RWPE2 (cell line): ENCODE measurements at regions not wholly inside any gene's neighbourhood (a gene's known extent, or its start where the extent isn't known, plus 50 kb on each side); places are given as distances from the start of the nearest gene placed in this dataset.

Experiments
- ATAC-seq: fragments of 200-7000 bp; cut with Tn5 transposase; 3 replicates; pipeline ENCODE4 v1.9.1; 2021; ENCODE audit warnings: low read depth
- DNase-seq: peaks from one replicate; pipeline ENCODE4 v3.0.0-alpha.2; 2020; ENCODE audit warnings: low spot score
- H3K27ac ChIP-seq: fragments of 450-650 bp; 2 replicates; pipeline ENCODE4 v1.5.1; 2017; ENCODE audit warnings: mild to moderate bottlenecking; ENCODE audit not compliant: poor library complexity, severe bottlenecking
- H3K27me3 ChIP-seq: fragments of 250-450 bp; sonication (Bioruptor Pico); 2 replicates; pipeline ENCODE4 v1.5.1; 2021; ENCODE audit warnings: mild to moderate bottlenecking, moderate library complexity; ENCODE audit not compliant: insufficient read depth, poor library complexity, severe bottlenecking
- H3K36me3 ChIP-seq: fragments of 250-450 bp; sonication (Bioruptor Pico); 2 replicates; pipeline ENCODE4 v1.5.1; 2020; ENCODE audit warnings: low read depth, mild to moderate bottlenecking, moderate library complexity
- H3K4me1 ChIP-seq: fragments of 250-450 bp; sonication (Bioruptor Pico); 2 replicates; pipeline ENCODE4 v1.5.1; 2021; ENCODE audit warnings: mild to moderate bottlenecking, moderate library complexity; ENCODE audit not compliant: insufficient read depth, poor library complexity, severe bottlenecking
- H3K4me3 ChIP-seq: fragments of 250-450 bp; sonication (Bioruptor Pico); 2 replicates; pipeline ENCODE4 v1.5.1; 2021; ENCODE audit warnings: mild to moderate bottlenecking, moderate library complexity; ENCODE audit not compliant: severe bottlenecking
- H3K9me3 ChIP-seq: fragments of 250-450 bp; sonication (Bioruptor Pico); 2 replicates; pipeline ENCODE4 v1.5.1; 2021; ENCODE audit warnings: mild to moderate bottlenecking, moderate library complexity; ENCODE audit not compliant: severe bottlenecking
- TF ChIP-seq, protein P1 (sequence below): fragments of 450-650 bp; IDR thresholded peaks from one replicate; pipeline ENCODE4 v1.5.1; 2017; ENCODE audit warnings: mild to moderate bottlenecking, moderate library complexity; ENCODE audit not compliant: poor library complexity, severe bottlenecking

DNA sequence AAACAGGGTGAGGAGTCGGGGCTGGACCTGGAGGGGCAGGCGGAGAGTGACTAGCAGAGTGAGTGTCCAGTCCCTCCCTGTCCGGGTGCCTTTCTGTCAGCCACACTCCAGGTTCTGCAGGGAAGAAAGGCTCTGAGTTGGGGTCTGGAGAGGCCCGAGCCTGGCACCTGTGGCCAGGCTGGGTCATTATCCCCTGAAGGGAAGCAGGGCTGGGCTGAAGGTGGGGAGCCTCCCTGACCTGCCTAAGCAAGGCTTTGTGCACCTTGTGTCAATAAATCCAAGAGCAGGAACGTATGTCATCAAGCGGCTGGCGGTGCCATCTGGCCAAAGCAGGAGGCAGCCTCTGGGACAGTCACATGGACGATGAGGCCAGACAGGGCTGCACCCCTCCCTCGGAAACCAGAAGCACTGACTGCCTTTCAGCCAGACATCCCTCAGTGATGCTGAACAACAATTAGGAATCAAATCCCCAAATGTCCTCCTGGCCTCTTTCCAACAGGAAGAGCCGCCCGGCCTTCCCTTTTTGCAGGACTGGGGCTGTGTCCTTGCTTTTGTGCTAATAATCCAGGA is 73.9 kb upstream of the FGF3 start:
- no peak for ATAC-seq
- Histone ChIP-seq H3K9me3 (no peaks in the 10 kb centered on the region), H3K27me3 (no peaks in the 10 kb centered on the region), H3K4me1 (no peaks in the 10 kb centered on the region), H3K36me3 (no peaks in the 10 kb centered on the region), H3K27ac (no peak overlapping the region), H3K4me3 (no peak overlapping the region)
- TF ChIP-seq, protein P1, sequence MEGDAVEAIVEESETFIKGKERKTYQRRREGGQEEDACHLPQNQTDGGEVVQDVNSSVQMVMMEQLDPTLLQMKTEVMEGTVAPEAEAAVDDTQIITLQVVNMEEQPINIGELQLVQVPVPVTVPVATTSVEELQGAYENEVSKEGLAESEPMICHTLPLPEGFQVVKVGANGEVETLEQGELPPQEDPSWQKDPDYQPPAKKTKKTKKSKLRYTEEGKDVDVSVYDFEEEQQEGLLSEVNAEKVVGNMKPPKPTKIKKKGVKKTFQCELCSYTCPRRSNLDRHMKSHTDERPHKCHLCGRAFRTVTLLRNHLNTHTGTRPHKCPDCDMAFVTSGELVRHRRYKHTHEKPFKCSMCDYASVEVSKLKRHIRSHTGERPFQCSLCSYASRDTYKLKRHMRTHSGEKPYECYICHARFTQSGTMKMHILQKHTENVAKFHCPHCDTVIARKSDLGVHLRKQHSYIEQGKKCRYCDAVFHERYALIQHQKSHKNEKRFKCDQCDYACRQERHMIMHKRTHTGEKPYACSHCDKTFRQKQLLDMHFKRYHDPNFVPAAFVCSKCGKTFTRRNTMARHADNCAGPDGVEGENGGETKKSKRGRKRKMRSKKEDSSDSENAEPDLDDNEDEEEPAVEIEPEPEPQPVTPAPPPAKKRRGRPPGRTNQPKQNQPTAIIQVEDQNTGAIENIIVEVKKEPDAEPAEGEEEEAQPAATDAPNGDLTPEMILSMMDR, result no peak
- peak; percentile 32 for DNase-seq

DNA sequence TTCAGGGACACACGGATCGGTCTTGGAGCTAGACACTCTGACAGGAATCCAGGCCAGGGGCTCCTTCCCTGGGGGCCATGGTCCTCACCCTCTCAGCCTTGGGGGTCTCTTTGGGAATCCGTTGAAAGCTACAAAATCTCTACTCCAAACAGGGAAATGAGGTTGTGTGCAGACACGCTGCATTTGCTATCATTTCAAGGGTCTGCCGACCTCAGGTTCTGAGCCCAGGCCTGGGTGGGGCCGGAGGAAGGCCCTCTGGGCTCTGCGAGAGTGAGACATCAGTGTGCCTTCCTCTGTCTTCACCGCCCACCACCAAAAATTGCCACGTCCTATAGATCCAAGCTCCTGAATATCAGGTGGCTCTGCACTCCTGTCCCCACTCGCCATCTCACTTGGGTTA is 74.4 kb upstream of the FGF3 start:
- Histone ChIP-seq H3K9me3 (no peaks in the 10 kb centered on the region), H3K27ac (no peak overlapping the region), H3K4me3 (no peak overlapping the region), H3K27me3 (no peaks in the 10 kb centered on the region), H3K4me1 (no peaks in the 10 kb centered on the region), H3K36me3 (no peaks in the 10 kb centered on the region)
- peak; percentile 20 for DNase-seq
- no peak for ATAC-seq
- TF ChIP-seq, protein P1, result no peak

DNA sequence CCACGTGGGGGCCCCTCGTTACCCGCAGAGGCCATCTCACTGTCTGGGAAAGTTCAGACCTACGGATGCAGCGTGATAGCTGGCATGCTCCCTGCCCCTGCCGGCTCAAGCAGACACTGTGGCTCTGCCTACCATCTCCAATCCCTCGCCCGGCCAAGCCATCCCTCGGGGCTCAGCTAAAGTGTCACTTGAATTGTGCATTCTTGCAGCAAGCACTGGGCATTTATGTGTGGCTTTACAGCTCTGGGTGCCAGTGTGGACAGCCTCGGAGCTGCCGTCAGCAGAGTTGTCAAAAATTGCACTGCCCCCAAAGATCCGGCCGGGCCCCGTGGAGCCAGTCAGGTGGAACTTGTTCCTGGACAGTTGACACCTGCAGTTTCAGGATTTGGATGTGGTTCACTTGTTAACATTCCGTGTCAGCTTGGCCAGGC is 75.0 kb upstream of the FGF3 start:
- Histone ChIP-seq H3K36me3 (no peaks in the 10 kb centered on the region), H3K27ac (no peak overlapping the region), H3K9me3 (no peaks in the 10 kb centered on the region), H3K27me3 (no peaks in the 10 kb centered on the region), H3K4me1 (no peaks in the 10 kb centered on the region), H3K4me3 (no peak overlapping the region)
- DNase-seq (peak; percentile 47), ATAC-seq (no peak)
- TF ChIP-seq, protein P1, result no peak

DNA sequence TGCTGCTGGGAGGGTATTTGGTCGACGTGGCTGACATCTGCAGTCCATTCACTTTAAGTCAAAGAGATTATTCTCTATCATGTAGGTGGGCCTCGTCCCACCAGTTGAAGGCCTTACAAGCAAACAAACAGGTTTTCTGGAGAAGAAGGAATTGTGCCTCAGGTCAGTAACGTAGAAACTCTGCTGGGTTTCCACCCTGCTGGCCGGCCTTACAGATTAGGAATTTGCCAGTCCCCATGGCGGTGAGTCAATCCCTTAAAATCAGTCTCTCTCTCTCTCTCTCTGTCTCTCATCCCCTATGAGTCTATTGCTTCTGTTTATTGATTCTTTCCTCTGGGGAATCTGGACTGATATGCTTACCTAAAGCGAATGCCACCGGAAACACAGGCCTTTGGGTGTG is 75.4 kb upstream of the FGF3 start:
- no peak overlapping the region for H3K27ac ChIP-seq
- DNase-seq (no peak), ATAC-seq (no peak)
- no peaks in the 10 kb centered on the region for H3K27me3 ChIP-seq
- H3K4me1 ChIP-seq, result no peaks in the 10 kb centered on the region
- H3K36me3 ChIP-seq, result no peaks in the 10 kb centered on the region
- H3K9me3 ChIP-seq, result no peaks in the 10 kb centered on the region
- TF ChIP-seq, protein P1, result no peak
- no peak overlapping the region for H3K4me3 ChIP-seq

DNA sequence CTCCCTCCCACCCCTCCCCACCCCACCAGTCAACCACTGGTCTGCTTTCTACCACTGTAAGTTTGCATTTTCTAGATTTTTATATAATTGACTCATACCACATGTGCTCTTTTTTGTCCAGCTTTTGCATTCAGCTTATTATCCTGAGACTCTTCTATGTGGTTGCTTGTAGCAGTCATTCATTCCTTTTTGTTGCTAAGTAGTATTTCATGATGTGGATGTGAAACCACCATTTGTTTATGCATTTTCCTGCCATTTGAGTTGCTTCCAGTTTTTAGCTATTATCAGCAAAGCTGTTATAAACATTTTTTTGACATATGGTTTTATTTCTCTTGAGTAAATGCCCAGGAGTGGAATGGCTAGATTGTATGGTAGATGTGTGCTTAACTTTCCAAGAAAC is 77.0 kb upstream of the FGF3 start:
- H3K4me3 ChIP-seq, result no peak overlapping the region
- H3K4me1 ChIP-seq, result no peaks in the 10 kb centered on the region
- no peaks in the 10 kb centered on the region for H3K9me3 ChIP-seq
- DNase-seq (no peak), ATAC-seq (no peak)
- H3K27me3 ChIP-seq, result no peaks in the 10 kb centered on the region
- TF ChIP-seq, protein P1, result no peak
- H3K36me3 ChIP-seq, result no peaks in the 10 kb centered on the region
- no peak overlapping the region for H3K27ac ChIP-seq
